Endothelial cell (in vitro differentiated cells): ENCODE measurements at regions not wholly inside any gene's neighbourhood (a gene's known extent, or its start where the extent isn't known, plus 50 kb on each side); places are given as distances from the start of the nearest gene placed in this dataset.

ENCODE experiments used
- DNase-seq: peaks from one replicate; pipeline ENCODE4 v3.0.0; 2021; ENCODE audit warnings: low spot score
- H3K27ac Mint-ChIP-seq: one replicate; pipeline ENCODE4 v1.8.0; 2021; ENCODE audit warnings: mixed read lengths, inconsistent platforms; ENCODE audit not compliant: unreplicated experiment
- H3K27me3 Mint-ChIP-seq: one replicate; pipeline ENCODE4 v1.8.0; 2021; ENCODE audit warnings: mild to moderate bottlenecking, moderate library complexity, mixed read lengths, inconsistent platforms; ENCODE audit not compliant: unreplicated experiment
- H3K36me3 Mint-ChIP-seq: one replicate; pipeline ENCODE4 v1.8.0; 2021; ENCODE audit warnings: mild to moderate bottlenecking, low read depth, mixed read lengths, inconsistent platforms; ENCODE audit not compliant: unreplicated experiment
- H3K4me1 Mint-ChIP-seq: one replicate; pipeline ENCODE4 v1.8.0; 2021; ENCODE audit warnings: mild to moderate bottlenecking, mixed read lengths, inconsistent platforms; ENCODE audit not compliant: unreplicated experiment
- H3K4me3 Mint-ChIP-seq: one replicate; pipeline ENCODE4 v1.8.0; 2021; ENCODE audit warnings: mild to moderate bottlenecking, mixed read lengths, inconsistent platforms; ENCODE audit not compliant: unreplicated experiment
- H3K9me3 Mint-ChIP-seq: one replicate; pipeline ENCODE4 v1.8.0; 2021; ENCODE audit warnings: mixed read lengths, inconsistent platforms; ENCODE audit not compliant: unreplicated experiment
- CTCF ChIP-seq: fragments of 200-600 bp; sonication (generic); IDR thresholded peaks from one replicate; pipeline ENCODE4 v1.5.0; 2021; ENCODE audit warnings: antibody characterized with exemption; ENCODE audit not compliant: unreplicated experiment

- no peak for TF ChIP-seq CTCF
- H3K36me3 Mint-ChIP-seq: no peaks in the 10 kb centered on the region
- H3K4me1 Mint-ChIP-seq: no peaks in the 10 kb centered on the region
- H3K4me3 Mint-ChIP-seq: no peak overlapping the region
- no peaks in the 10 kb centered on the region for H3K27me3 Mint-ChIP-seq
- H3K9me3 Mint-ChIP-seq: no peaks in the 10 kb centered on the region
- DNase-seq: no peak
- no peak overlapping the region for H3K27ac Mint-ChIP-seq
These were observed 1302.6 kb upstream of the EPHA6 start for GRCh38 chr3:95511828-95512227.

DNA sequence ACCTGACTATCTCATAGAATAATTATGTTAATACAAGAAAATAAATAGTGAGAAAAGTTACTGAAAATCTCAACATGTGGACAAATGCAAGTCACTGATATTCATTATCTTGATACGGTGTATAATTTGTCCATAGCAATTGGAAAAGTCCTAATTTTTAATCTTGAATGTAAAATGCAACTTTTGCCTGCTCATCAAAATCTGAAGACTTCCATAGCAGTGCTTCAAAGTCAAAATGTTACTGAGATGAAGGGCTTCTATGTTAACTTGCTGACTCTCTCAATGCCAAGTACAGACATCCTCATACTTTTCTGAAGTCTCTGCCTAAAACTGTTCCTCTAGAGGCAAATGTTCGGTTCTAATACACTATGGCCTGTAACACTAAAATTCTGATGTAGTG is 1300.1 kb upstream of the EPHA6 start:
- H3K36me3 Mint-ChIP-seq: no peaks in the 10 kb centered on the region
- no peaks in the 10 kb centered on the region for H3K9me3 Mint-ChIP-seq
- no peaks in the 10 kb centered on the region for H3K27me3 Mint-ChIP-seq
- DNase-seq: no peak
- no peaks in the 10 kb centered on the region for H3K4me1 Mint-ChIP-seq
- TF ChIP-seq CTCF: no peak
- no peak overlapping the region for H3K4me3 Mint-ChIP-seq
- no peak overlapping the region for H3K27ac Mint-ChIP-seq

DNA sequence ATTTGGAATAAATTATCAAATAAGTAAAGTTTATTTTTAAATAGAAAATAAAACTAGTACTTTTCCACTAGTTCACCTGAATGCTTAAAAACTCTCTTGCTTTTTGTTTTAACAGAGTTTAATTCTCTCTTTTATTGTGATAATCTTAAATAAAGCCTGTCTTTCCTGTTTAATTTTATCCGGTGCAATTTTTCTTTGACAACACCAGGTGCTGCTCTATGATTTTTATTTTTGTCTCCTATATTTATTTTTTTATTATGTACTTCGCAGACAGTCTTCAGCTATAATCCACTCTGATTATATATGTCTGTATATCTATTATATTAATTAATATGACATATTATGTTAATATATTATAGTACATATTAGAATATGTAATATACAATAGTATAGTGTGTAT is 1293.0 kb upstream of the EPHA6 start:
- Mint-ChIP-seq H3K27me3 (no peaks in the 10 kb centered on the region), H3K27ac (no peak overlapping the region), H3K9me3 (no peaks in the 10 kb centered on the region), H3K36me3 (no peaks in the 10 kb centered on the region), H3K4me1 (no peaks in the 10 kb centered on the region), H3K4me3 (no peak overlapping the region)
- DNase-seq: no peak
- no peak for TF ChIP-seq CTCF

GRCh38 chr3:95522449-95522848 is 1291.9 kb upstream of the EPHA6 start:
- DNase-seq: no peak
- no peaks in the 10 kb centered on the region for H3K4me1 Mint-ChIP-seq
- no peak for TF ChIP-seq CTCF
- no peak overlapping the region for H3K27ac Mint-ChIP-seq
- no peak overlapping the region for H3K4me3 Mint-ChIP-seq
- no peaks in the 10 kb centered on the region for H3K27me3 Mint-ChIP-seq
- no peaks in the 10 kb centered on the region for H3K36me3 Mint-ChIP-seq
- no peaks in the 10 kb centered on the region for H3K9me3 Mint-ChIP-seq

DNA sequence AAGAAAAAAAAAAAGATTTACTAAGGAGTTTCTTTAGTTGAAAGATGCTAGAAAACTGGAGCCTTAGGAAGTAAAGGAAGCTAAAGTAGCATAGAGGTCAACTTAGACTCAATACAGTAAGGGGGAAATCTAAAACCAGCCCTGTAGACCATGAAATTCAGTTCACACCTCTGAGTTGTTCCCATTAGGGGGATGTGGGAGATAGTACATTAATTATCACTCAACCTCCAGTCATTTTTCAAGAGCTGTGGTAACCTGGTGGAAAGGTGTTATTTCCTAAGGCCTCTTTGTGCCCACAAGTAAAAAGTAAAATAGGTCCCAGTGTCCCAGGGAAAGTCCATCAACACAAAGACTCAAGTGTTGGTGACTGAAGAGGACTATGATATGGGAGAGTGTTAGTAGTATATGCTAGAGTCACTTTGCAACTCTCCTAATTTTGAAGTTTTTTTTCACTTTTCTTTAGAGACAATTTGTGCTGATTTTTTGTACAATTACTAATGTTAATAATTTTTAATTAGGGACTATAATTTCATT is 1274.4 kb upstream of the EPHA6 start:
- no peak for TF ChIP-seq CTCF
- H3K9me3 Mint-ChIP-seq: no peaks in the 10 kb centered on the region
- H3K4me3 Mint-ChIP-seq: no peak overlapping the region
- DNase-seq: no peak
- no peaks in the 10 kb centered on the region for H3K27me3 Mint-ChIP-seq
- no peaks in the 10 kb centered on the region for H3K36me3 Mint-ChIP-seq
- no peaks in the 10 kb centered on the region for H3K4me1 Mint-ChIP-seq
- no peak overlapping the region for H3K27ac Mint-ChIP-seq
